ENCODE measurements at regions not wholly inside any gene's neighbourhood (a gene's known extent, or its start where the extent isn't known, plus 50 kb on each side); places are given as distances from the start of the nearest gene placed in this dataset.

DNA sequence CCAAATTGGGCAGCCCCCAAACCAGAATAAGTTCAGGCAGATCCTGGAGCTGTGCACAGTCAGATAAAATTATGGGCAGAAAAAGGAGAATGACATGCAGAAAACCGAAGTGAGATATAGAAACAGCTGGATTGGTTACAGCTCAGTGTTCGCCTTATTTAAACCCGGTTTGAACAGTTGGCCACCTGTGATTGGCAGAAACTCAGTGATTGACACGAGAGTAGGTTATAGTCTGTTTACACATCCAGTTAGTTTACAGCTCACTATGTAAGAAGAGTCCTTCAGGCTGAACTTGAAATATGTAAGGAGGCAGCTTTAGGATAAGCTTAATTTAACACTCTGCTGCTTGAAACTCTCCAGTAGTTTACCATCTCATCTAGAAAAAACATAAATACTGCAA, 271.6 kb upstream of the ARRDC4 start:
- no peaks in the 10 kb centered on the region for H3K9me3 ChIP-seq (ENCODE audit: control insufficient read depth, insufficient read depth, low read depth, low read length)
- no peaks in the 10 kb centered on the region for H3K4me1 ChIP-seq (ENCODE audit: control insufficient read depth, insufficient read depth, low read length)
- no peaks in the 10 kb centered on the region for H3K36me3 ChIP-seq (ENCODE audit: control insufficient read depth, insufficient read depth, low read length)
- H3K27me3 ChIP-seq (ENCODE audit: control insufficient read depth, insufficient read depth, low read length) = no peaks in the 10 kb centered on the region
- H3K27ac ChIP-seq (ENCODE audit: low read depth, low read length) = no peak overlapping the region
- H3K9ac ChIP-seq (ENCODE audit: low read length) = no peak overlapping the region
- H3K4me3 ChIP-seq (ENCODE audit: low read depth, low read length) = no peak overlapping the region

DNA sequence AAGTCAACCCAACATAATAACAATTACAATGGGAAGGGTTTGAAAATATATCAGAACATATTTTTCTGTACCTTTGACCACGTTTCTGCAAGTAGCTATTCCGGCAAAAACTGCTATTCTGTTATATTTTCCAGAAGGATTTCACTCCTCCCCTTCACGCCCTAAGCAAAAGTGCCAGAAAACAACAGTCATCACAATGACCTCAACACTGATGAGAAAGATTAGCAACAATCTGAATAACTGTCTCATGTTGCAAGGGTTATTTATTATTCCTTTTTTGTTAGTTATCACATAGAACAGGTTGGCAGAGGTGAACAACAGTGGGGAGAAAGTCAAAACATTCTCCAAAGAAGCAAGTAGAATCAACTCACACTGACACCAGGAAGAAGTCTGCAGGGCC, 269.4 kb upstream of the ARRDC4 start:
- H3K27me3 ChIP-seq (ENCODE audit: control insufficient read depth, insufficient read depth, low read length) = no peaks in the 10 kb centered on the region
- H3K27ac ChIP-seq (ENCODE audit: low read depth, low read length) = no peak overlapping the region
- no peaks in the 10 kb centered on the region for H3K4me1 ChIP-seq (ENCODE audit: control insufficient read depth, insufficient read depth, low read length)
- no peaks in the 10 kb centered on the region for H3K36me3 ChIP-seq (ENCODE audit: control insufficient read depth, insufficient read depth, low read length)
- H3K9ac ChIP-seq (ENCODE audit: low read length) = no peak overlapping the region
- H3K4me3 ChIP-seq (ENCODE audit: low read depth, low read length) = no peak overlapping the region
- no peaks in the 10 kb centered on the region for H3K9me3 ChIP-seq (ENCODE audit: control insufficient read depth, insufficient read depth, low read depth, low read length)

DNA sequence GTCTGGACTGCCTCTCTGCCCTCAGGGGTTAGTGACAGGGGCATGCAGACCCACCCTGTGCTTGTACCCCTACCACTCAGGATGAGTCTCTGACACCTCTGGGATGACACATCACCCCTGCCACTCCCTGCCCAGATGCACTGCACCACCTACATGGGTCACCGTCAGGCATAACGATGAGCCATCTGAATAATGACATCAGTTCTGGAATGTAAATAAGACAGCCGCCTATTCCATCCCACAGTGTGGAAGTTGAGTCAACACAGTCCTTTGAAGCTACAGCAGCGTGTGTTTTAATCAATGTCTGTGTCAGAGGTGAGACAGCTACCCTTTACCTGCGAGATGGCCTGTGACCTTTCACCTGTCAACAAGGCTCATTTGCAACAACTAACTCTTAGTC, 268.7 kb upstream of the ARRDC4 start:
- Histone ChIP-seq H3K27me3 (ENCODE audit: control insufficient read depth, insufficient read depth, low read length) (no peaks in the 10 kb centered on the region), H3K9ac (ENCODE audit: low read length) (no peak overlapping the region), H3K4me3 (ENCODE audit: low read depth, low read length) (no peak overlapping the region)

DNA sequence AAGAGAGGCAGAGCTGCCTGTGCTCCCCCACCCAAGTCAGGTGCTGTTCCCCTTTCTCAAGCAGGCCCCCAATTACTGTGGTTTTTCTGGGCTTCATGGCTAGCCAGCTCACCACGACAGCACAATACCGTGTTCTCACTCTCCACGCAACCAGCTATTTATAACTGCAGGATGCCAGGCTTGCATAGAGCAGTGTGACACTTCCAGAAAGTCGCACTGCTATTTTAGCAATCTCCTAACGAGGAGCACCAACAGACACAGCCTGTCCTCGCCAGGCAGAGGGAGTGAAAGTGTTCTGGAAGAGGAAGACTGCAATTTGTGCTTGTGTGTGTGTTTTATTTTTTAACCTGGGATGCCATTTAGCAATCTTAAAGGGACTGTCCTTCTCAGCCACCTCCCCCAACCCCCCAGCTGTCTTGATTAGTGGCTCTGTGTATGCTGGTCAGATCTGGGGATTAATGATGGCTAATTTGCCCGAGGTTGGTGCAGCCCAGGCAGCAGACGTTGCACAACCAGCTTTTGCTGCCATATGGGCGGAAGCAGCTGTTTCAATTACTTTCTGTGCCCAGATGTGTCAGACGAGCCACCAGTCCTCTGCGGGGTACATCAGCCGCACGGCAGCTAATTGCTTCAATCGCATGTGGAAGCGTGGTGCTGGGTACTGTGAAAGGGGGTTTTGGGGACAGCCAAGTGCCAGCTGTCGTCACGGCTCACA, 268.0 kb upstream of the ARRDC4 start:
- H3K27me3 ChIP-seq (ENCODE audit: control insufficient read depth, insufficient read depth, low read length) = no peaks in the 10 kb centered on the region
- H3K4me3 ChIP-seq (ENCODE audit: low read depth, low read length) = no peak overlapping the region
- H3K36me3 ChIP-seq (ENCODE audit: control insufficient read depth, insufficient read depth, low read length) = no peaks in the 10 kb centered on the region
- no peaks in the 10 kb centered on the region for H3K9me3 ChIP-seq (ENCODE audit: control insufficient read depth, insufficient read depth, low read depth, low read length)
- no peak overlapping the region for H3K27ac ChIP-seq (ENCODE audit: low read depth, low read length)
- no peaks in the 10 kb centered on the region for H3K4me1 ChIP-seq (ENCODE audit: control insufficient read depth, insufficient read depth, low read length)
- H3K9ac ChIP-seq (ENCODE audit: low read length) = no peak overlapping the region

More for the DNA sequence above, 268.7 kb upstream of the ARRDC4 start:
- H3K36me3 ChIP-seq (ENCODE audit: control insufficient read depth, insufficient read depth, low read length) = no peaks in the 10 kb centered on the region
- H3K27ac ChIP-seq (ENCODE audit: low read depth, low read length) = no peak overlapping the region
- H3K9me3 ChIP-seq (ENCODE audit: control insufficient read depth, insufficient read depth, low read depth, low read length) = no peaks in the 10 kb centered on the region
- H3K4me1 ChIP-seq (ENCODE audit: control insufficient read depth, insufficient read depth, low read length) = no peaks in the 10 kb centered on the region

DNA sequence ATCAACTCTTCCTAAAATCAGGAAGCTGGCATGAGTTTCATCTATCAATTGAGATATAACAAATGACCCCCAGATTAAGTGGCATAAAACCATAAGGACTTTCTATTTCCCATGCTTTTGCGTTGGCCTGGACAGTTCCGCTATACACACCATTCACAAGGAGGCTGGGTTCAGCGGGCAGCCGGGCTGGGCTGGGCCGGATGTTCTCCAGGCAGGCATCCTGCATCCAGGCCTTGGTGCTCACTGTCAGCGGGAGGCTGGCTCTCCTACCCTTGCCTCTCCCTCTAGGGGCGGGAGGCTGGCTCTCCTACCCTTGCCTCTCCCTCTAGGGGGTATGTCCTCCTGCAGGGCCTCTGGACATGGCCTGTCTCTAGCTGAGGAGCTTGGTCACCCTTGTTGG, 266.0 kb upstream of the ARRDC4 start:
- Histone ChIP-seq H3K4me3 (ENCODE audit: low read depth, low read length) (no peak overlapping the region), H3K36me3 (ENCODE audit: control insufficient read depth, insufficient read depth, low read length) (no peaks in the 10 kb centered on the region), H3K27ac (ENCODE audit: low read depth, low read length) (no peak overlapping the region), H3K9ac (ENCODE audit: low read length) (no peak overlapping the region), H3K4me1 (ENCODE audit: control insufficient read depth, insufficient read depth, low read length) (no peaks in the 10 kb centered on the region), H3K9me3 (ENCODE audit: control insufficient read depth, insufficient read depth, low read depth, low read length) (no peaks in the 10 kb centered on the region), H3K27me3 (ENCODE audit: control insufficient read depth, insufficient read depth, low read length) (no peaks in the 10 kb centered on the region)

DNA sequence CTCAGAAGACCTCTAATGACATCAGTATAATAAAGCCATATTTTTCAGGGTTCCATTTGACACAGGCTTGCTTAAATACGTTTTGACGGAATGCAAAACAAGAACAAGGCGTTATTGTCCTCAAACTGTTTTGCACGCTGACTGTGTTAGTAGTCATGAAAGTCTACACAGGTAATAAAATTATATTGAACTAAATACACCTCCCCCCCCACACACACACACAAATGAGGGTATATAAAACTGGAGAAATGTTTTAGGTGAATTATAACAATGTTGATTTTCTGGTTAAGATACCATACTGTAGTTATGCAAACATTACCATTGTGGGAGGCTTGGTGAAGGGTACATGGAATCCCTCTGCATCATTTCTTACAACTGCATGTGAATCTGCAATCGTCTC, 257.1 kb upstream of the ARRDC4 start:
- no peaks in the 10 kb centered on the region for H3K9me3 ChIP-seq (ENCODE audit: control insufficient read depth, insufficient read depth, low read depth, low read length)
- H3K36me3 ChIP-seq (ENCODE audit: control insufficient read depth, insufficient read depth, low read length) = no peaks in the 10 kb centered on the region
- no peak overlapping the region for H3K9ac ChIP-seq (ENCODE audit: low read length)
- H3K27me3 ChIP-seq (ENCODE audit: control insufficient read depth, insufficient read depth, low read length) = no peaks in the 10 kb centered on the region
- no peak overlapping the region for H3K4me3 ChIP-seq (ENCODE audit: low read depth, low read length)
- H3K4me1 ChIP-seq (ENCODE audit: control insufficient read depth, insufficient read depth, low read length) = no peaks in the 10 kb centered on the region
- no peak overlapping the region for H3K27ac ChIP-seq (ENCODE audit: low read depth, low read length)

DNA sequence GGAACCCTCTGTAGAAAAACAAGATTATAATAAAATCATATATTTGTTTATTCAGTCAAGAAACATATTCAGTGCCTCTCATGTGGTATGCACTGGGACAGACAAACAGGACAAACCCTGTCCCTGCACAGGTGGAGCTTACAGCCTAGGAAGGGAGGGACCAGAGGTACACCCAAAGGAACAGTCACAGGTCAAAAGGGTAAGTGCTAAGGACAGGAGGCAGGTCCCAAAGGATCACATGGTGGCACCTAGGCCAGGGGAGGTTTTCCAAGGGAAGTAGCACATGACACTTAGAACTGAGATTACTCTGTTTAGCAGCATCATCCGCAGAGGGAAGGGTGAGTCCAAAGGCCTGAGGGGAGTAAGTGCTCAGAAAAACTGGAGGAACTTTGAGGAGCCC, 254.4 kb upstream of the ARRDC4 start:
- no peak overlapping the region for H3K27ac ChIP-seq (ENCODE audit: low read depth, low read length)
- H3K9ac ChIP-seq (ENCODE audit: low read length) = no peak overlapping the region
- no peak overlapping the region for H3K4me3 ChIP-seq (ENCODE audit: low read depth, low read length)
- H3K36me3 ChIP-seq (ENCODE audit: control insufficient read depth, insufficient read depth, low read length) = no peaks in the 10 kb centered on the region
- no peaks in the 10 kb centered on the region for H3K9me3 ChIP-seq (ENCODE audit: control insufficient read depth, insufficient read depth, low read depth, low read length)
- no peaks in the 10 kb centered on the region for H3K4me1 ChIP-seq (ENCODE audit: control insufficient read depth, insufficient read depth, low read length)
- no peaks in the 10 kb centered on the region for H3K27me3 ChIP-seq (ENCODE audit: control insufficient read depth, insufficient read depth, low read length)

DNA sequence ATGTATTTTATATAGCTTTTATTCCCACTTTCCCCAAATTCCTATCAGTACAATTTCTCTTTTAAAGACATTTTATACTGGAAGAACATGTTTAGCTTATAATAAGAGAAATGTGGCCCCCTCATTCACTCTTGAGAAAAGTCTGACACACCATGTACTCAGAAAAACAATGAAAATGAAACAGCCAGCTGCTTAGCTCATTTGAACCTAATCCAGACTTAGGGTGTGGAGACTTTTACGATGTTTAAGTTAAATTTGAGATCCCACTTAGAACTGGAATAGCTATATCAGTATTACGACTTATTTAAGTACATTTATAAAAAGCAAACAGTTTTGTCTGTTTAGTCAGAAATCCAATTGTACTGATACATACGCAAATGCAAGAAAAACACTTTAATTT, 252.3 kb upstream of the ARRDC4 start:
- Histone ChIP-seq H3K27me3 (ENCODE audit: control insufficient read depth, insufficient read depth, low read length) (no peaks in the 10 kb centered on the region), H3K9me3 (ENCODE audit: control insufficient read depth, insufficient read depth, low read depth, low read length) (no peaks in the 10 kb centered on the region), H3K4me3 (ENCODE audit: low read depth, low read length) (no peak overlapping the region), H3K4me1 (ENCODE audit: control insufficient read depth, insufficient read depth, low read length) (no peaks in the 10 kb centered on the region), H3K36me3 (ENCODE audit: control insufficient read depth, insufficient read depth, low read length) (no peaks in the 10 kb centered on the region), H3K27ac (ENCODE audit: low read depth, low read length) (no peak overlapping the region), H3K9ac (ENCODE audit: low read length) (no peak overlapping the region)

DNA sequence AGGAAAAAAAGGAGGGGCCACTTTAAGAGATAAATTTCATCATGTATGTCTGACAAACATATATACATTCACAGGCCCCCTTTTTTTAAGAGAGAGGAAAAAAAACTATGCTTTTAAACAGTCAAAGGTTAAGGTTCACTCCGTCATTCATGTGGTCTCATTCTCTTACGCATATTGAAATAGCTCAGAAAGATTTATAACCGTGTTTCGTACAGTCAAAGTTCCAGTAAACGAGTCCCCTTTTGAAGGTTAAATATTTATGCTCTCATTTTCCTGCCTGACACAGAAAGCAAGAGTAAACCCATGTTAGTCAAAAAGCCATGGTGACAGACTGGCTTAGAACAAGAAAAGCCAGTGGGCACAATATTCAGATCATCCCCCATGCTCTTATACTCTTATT, 248.0 kb upstream of the ARRDC4 start:
- Histone ChIP-seq H3K9me3 (ENCODE audit: control insufficient read depth, insufficient read depth, low read depth, low read length) (no peaks in the 10 kb centered on the region), H3K36me3 (ENCODE audit: control insufficient read depth, insufficient read depth, low read length) (no peaks in the 10 kb centered on the region), H3K27me3 (ENCODE audit: control insufficient read depth, insufficient read depth, low read length) (no peaks in the 10 kb centered on the region), H3K4me3 (ENCODE audit: low read depth, low read length) (no peak overlapping the region), H3K4me1 (ENCODE audit: control insufficient read depth, insufficient read depth, low read length) (no peaks in the 10 kb centered on the region), H3K9ac (ENCODE audit: low read length) (no peak overlapping the region), H3K27ac (ENCODE audit: low read depth, low read length) (no peak overlapping the region)

DNA sequence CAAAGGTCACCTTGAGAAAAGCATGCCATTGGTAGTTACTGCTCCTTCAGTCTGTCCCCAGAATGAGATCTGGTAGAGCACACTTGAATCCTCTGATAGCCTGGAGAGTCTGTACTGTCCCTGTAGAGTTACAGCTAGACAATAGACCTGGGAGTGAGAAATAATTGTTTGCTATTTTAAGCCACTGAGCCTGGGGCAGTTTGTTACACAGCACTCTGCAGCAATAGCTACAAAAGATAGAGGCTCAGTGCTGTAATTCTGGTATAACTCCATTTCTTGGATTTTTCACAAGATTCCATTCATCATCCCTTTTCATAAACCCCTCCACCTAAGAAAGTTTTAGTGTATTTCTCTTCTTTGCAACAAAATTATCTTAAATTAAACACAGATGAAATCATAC, 242.7 kb upstream of the ARRDC4 start:
- Histone ChIP-seq H3K9me3 (ENCODE audit: control insufficient read depth, insufficient read depth, low read depth, low read length) (no peaks in the 10 kb centered on the region), H3K27me3 (ENCODE audit: control insufficient read depth, insufficient read depth, low read length) (no peaks in the 10 kb centered on the region), H3K4me1 (ENCODE audit: control insufficient read depth, insufficient read depth, low read length) (no peaks in the 10 kb centered on the region), H3K36me3 (ENCODE audit: control insufficient read depth, insufficient read depth, low read length) (no peaks in the 10 kb centered on the region), H3K9ac (ENCODE audit: low read length) (no peak overlapping the region), H3K4me3 (ENCODE audit: low read depth, low read length) (no peak overlapping the region), H3K27ac (ENCODE audit: low read depth, low read length) (no peak overlapping the region)

DNA sequence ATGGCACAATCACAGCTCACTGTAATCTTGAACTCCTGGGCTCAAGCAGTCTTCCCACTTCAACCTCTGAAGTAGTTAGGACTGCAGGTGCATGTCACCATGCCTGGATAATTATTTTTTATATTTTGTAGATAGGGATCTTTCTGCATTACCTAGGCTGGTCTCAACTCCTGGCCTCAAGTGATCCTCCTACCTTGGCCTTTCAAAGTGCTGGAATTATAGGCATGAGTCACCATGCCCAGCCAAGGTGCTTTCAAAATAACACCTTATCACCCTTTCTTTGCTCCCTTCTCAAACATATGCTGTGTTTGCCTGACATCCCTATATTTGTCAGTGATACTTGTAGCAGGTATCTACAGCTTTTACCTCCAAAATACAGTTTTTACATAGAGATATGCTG, 242.0 kb upstream of the ARRDC4 start:
- Histone ChIP-seq H3K9me3 (ENCODE audit: control insufficient read depth, insufficient read depth, low read depth, low read length) (no peaks in the 10 kb centered on the region), H3K36me3 (ENCODE audit: control insufficient read depth, insufficient read depth, low read length) (no peaks in the 10 kb centered on the region), H3K27me3 (ENCODE audit: control insufficient read depth, insufficient read depth, low read length) (no peaks in the 10 kb centered on the region), H3K27ac (ENCODE audit: low read depth, low read length) (no peak overlapping the region), H3K4me3 (ENCODE audit: low read depth, low read length) (no peak overlapping the region), H3K9ac (ENCODE audit: low read length) (no peak overlapping the region), H3K4me1 (ENCODE audit: control insufficient read depth, insufficient read depth, low read length) (no peaks in the 10 kb centered on the region)

DNA sequence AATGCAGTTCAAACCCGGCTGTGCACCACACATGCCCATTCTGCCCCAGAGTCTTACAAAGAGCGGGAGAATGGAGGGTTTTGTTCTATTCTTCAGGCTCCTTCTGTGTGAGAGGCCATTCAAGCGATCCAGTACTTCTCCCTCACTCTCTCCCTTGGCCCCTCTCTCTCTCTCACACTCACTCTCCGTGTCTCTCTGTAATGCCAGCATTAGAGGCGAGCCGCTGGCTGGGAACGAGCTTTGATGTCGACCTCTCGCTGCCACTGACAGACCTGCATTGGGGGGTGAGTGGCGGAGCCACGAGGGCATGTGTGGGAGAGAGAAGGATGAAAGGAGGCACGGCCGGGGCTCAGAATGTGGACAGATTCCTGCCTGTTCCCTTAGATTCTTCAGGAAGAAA, 231.7 kb upstream of the ARRDC4 start:
- H3K9ac ChIP-seq (ENCODE audit: low read length) = no peak overlapping the region
- no peaks in the 10 kb centered on the region for H3K4me1 ChIP-seq (ENCODE audit: control insufficient read depth, insufficient read depth, low read length)
- no peak overlapping the region for H3K4me3 ChIP-seq (ENCODE audit: low read depth, low read length)
- H3K27me3 ChIP-seq (ENCODE audit: control insufficient read depth, insufficient read depth, low read length) = peaks cover 7% of the 10 kb centered on the region; the same call in 1 of the 2 replicates
- H3K36me3 ChIP-seq (ENCODE audit: control insufficient read depth, insufficient read depth, low read length) = no peaks in the 10 kb centered on the region
- H3K27ac ChIP-seq (ENCODE audit: low read depth, low read length) = no peak overlapping the region
- no peaks in the 10 kb centered on the region for H3K9me3 ChIP-seq (ENCODE audit: control insufficient read depth, insufficient read depth, low read depth, low read length)
